Left lung (tissue), 4 donors: ENCODE measurements at regions not wholly inside any gene's neighbourhood (a gene's known extent, or its start where the extent isn't known, plus 50 kb on each side); places are given as distances from the start of the nearest gene placed in this dataset.

ENCODE experiments used
- ATAC-seq: fragments of 200-7000 bp; cut with Tn5 transposase; one replicate; pipeline ENCODE4 v1.9.1; 2020; ENCODE audit warnings: moderate library complexity
- DNase-seq, 4 donors: peaks; one replicate each; pipeline ENCODE4 v3.0.0-alpha.2; 2013 to 2020
- H3K27ac ChIP-seq, 2 donors: fragments of 200-600 bp; sonication (generic) in 1 of 2; one replicate each; pipeline versions ENCODE4 v1.5.0 to v1.8.0; 2020 to 2021
- H3K27me3 ChIP-seq, 2 donors: fragments of 200-600 bp; sonication (generic) in 1 of 2; one replicate each; pipeline versions ENCODE4 v1.5.0 to v1.8.0; 2020 to 2021
- H3K36me3 ChIP-seq, 2 donors: fragments of 200-600 bp; sonication (generic) in 1 of 2; one replicate each; pipeline versions ENCODE4 v1.5.0 to v1.8.0; 2020 to 2021
- H3K4me1 ChIP-seq, 2 donors: fragments of 200-600 bp; one replicate each; pipeline ENCODE4 v1.8.0; 2021
- H3K4me3 ChIP-seq, 2 donors: fragments of 200-600 bp; sonication (generic) in 1 of 2; one replicate each; pipeline versions ENCODE4 v1.5.0 to v1.8.0; 2020 to 2021; ENCODE audit warnings: mild to moderate bottlenecking in 1 of 2
- H3K9me3 ChIP-seq, 2 donors: fragments of 200-600 bp; sonication (generic) in 1 of 2; one replicate each; pipeline versions ENCODE4 v1.5.0 to v1.8.0; 2020 to 2021
- intact Hi-C, 2 donors: fragments of 100-400 bp; cut with DNase I; formaldehyde crosslinking; loops; one replicate each; pipeline versions ENCODE4 v1.11.2 to v1.14.2; 2022
- TF ChIP-seq, protein P1 (sequence below), 2 donors: fragments of 200-600 bp; sonication (generic) in 1 of 2; IDR thresholded peaks; one replicate each; pipeline versions ENCODE4 v1.5.0 to v1.8.0; 2021; ENCODE audit warnings: antibody characterized with exemption in 2 of 2
- donor health status: DM: no; HTN: yes; CAD: no.
- donor health status: DM: no; HTN: no; CAD: no.

DNA sequence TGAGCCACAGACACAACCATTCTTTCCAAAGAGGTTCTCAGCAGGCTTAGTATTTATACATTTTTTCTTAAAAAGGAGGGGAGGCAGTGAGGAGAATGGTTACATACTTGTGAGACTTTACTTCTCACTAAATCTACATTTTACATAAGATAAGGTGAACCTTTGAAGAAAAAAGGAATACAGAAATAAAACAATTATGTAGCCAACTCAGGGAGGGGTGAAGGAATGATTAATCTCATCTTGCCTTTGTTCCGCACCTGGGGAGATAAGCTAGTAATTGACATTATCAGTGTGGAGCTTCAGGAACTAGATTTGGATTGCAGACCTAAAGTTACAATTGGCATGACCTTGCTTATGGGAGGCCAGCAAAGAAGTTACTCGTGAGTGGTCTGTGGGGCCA is 221.8 kb upstream of the GGTLC1 start:
- no peak for ATAC-seq
- Histone ChIP-seq H3K36me3 (no peaks in the 10 kb centered on the region), H3K9me3 (no peaks in the 10 kb centered on the region), H3K4me3 (no peak overlapping the region), H3K27me3 (peaks cover 0 to 37% of the 10 kb centered on the region in 2 donors), H3K27ac (no peak overlapping the region), H3K4me1 (no peaks in the 10 kb centered on the region)
- intact Hi-C loops: no loop called here
- TF ChIP-seq, protein P1, sequence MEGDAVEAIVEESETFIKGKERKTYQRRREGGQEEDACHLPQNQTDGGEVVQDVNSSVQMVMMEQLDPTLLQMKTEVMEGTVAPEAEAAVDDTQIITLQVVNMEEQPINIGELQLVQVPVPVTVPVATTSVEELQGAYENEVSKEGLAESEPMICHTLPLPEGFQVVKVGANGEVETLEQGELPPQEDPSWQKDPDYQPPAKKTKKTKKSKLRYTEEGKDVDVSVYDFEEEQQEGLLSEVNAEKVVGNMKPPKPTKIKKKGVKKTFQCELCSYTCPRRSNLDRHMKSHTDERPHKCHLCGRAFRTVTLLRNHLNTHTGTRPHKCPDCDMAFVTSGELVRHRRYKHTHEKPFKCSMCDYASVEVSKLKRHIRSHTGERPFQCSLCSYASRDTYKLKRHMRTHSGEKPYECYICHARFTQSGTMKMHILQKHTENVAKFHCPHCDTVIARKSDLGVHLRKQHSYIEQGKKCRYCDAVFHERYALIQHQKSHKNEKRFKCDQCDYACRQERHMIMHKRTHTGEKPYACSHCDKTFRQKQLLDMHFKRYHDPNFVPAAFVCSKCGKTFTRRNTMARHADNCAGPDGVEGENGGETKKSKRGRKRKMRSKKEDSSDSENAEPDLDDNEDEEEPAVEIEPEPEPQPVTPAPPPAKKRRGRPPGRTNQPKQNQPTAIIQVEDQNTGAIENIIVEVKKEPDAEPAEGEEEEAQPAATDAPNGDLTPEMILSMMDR (IDR thresholded peaks at IDR 0.05): no peak
- no peak for DNase-seq

DNA sequence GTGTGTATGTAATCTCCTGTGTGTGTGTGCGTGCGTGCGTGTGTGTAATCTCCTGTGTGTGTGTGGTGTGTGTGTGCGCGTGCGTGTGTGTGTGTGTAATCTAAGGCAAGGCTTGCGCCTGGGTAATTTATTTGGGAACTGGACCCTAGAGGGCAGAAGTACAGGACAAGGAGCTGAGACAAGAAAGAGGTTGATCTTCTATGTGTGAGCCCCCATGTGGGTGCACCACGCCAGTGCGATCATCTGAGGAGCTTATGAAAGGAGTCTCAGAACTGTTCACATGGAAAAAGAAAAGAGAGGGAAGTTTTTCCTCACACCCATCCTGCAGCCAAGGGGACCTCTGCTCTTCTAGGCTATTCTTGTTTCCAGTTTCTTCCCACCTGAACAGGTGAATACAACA is 220.1 kb upstream of the GGTLC1 start:
- H3K27me3 ChIP-seq: peaks cover 0 to 28% of the 10 kb centered on the region in 2 donors
- no peaks in the 10 kb centered on the region for H3K36me3 ChIP-seq
- no peak for DNase-seq
- H3K4me3 ChIP-seq: no peak overlapping the region
- no peaks in the 10 kb centered on the region for H3K9me3 ChIP-seq
- ATAC-seq: no peak
- H3K27ac ChIP-seq: no peak overlapping the region
- TF ChIP-seq, protein P1 (IDR thresholded peaks at IDR 0.05): no peak
- intact Hi-C loops: no loop called here
- H3K4me1 ChIP-seq: no peaks in the 10 kb centered on the region

DNA sequence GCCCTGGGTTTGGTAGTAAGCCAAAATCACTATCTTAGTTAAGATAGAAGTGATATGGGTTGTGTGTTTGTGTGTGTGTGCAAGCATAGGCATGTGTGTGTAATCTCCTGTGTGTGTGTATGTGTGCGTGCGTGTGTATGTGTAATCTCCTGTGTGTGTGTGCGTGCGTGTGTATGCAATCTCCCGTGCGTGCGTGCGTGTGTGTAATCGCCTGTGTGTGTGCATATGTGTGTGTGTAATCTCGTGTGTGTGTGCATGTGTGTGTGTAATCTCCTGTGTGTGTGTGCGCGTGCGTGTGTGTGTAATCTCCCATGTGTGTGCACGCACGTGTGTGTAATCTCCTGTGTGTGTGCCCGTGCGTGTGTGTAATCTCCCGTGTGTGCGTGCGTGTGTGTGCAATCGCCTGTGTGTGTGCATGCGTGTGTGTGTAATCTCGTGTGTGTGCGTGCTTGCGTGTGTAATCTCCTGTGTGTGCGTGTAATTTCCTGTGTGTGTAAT is 219.3 kb upstream of the GGTLC1 start:
- Histone ChIP-seq H3K36me3 (no peaks in the 10 kb centered on the region), H3K4me3 (no peak overlapping the region), H3K4me1 (no peaks in the 10 kb centered on the region), H3K9me3 (no peaks in the 10 kb centered on the region), H3K27ac (no peak overlapping the region), H3K27me3 (peaks cover 0 to 20% of the 10 kb centered on the region in 2 donors)
- TF ChIP-seq, protein P1 (IDR thresholded peaks at IDR 0.05): no peak
- intact Hi-C loops: no loop called here
- DNase-seq (no peak), ATAC-seq (no peak)

DNA sequence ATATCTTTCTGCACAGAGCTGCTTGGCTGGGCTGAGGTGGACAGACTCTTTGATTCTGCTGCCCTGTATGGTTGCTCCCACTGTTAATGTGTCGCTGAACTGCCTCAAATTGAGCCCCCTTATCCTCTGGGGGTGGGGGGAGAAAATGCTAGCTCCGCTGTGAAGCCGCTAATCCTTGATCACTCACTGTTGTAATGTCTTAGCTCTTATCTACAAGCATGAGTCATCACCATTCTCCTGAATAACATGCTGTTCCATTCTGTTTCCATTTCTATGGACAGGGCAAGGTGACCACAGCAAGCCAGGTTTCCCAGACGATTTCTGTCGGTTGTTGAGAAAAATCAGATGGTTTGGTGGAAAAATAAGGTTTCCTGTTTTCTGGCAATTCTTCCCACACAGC is 218.4 kb upstream of the GGTLC1 start:
- Histone ChIP-seq H3K9me3 (no peaks in the 10 kb centered on the region), H3K27ac (no peak overlapping the region), H3K4me1 (no peaks in the 10 kb centered on the region), H3K4me3 (no peak overlapping the region), H3K27me3 (peaks cover 0 to 11% of the 10 kb centered on the region in 2 donors), H3K36me3 (no peaks in the 10 kb centered on the region)
- TF ChIP-seq, protein P1 (IDR thresholded peaks at IDR 0.05): no peak
- ATAC-seq: no peak
- intact Hi-C loops: no loop called here
- DNase-seq: no peak

DNA sequence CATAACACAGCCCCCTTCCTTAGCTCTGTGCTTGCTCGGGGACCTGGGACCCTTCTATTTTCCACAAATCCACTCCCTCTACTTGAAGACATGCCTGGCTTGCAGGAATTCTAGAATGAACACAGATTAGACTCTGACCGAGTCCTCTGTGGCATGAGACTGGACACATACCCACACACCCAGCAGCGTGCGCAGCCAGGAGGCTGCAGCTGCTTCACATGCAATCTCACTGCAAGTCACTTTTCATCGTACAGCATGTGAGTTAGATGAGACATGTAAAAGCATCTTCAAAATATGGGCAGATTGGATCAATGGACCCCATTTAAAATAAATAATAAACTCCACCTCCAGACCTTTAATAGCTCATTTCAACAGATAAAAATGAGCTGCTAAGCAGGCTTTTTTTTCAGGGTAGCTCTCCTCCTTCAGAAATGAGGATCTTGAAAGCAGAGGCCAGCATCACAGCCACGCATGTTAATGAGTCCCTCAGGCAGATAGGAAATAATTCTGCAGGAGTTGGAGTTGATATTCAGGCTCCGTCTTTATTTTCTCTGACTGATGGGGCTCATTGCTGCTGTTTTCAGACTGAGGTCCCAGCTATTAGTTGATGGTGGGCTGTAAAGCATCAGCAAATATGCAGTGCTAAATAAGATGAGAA is 215.1 kb upstream of the GGTLC1 start:
- Histone ChIP-seq H3K27me3 (no peaks in the 10 kb centered on the region), H3K27ac (no peak overlapping the region), H3K9me3 (no peaks in the 10 kb centered on the region), H3K4me3 (no peak overlapping the region), H3K4me1 (no peaks in the 10 kb centered on the region), H3K36me3 (no peaks in the 10 kb centered on the region)
- intact Hi-C loops: no loop called here
- no peak for DNase-seq
- ATAC-seq: no peak
- TF ChIP-seq, protein P1 (IDR thresholded peaks at IDR 0.05): no peak
